Lower leg skin (tissue), 4 donors: ENCODE measurements at regions not wholly inside any gene's neighbourhood (a gene's known extent, or its start where the extent isn't known, plus 50 kb on each side); places are given as distances from the start of the nearest gene placed in this dataset.

Experiments used
- DNase-seq, 2 donors: peaks; one replicate each; pipeline ENCODE4 v3.0.0-alpha.2; 2019; ENCODE audit warnings: low spot score in 2 of 2
- H3K4me3 ChIP-seq: fragments of 200-600 bp; sonication (generic); 2 replicates; pipeline ENCODE4 v1.5.1; 2017; ENCODE audit warnings: mild to moderate bottlenecking, low read depth; ENCODE audit not compliant: poor library complexity, severe bottlenecking
- CTCF ChIP-seq, 3 donors: fragments of 450-650 bp; IDR thresholded peaks; one replicate each; pipeline ENCODE4 v1.5.1; 2016; ENCODE audit warnings: antibody characterized with exemption in 3 of 3, mild to moderate bottlenecking in 3 of 3, moderate library complexity in 2 of 3
- POLR2A ChIP-seq, 2 donors: fragments of 450-650 bp; IDR thresholded peaks; one replicate each; pipeline ENCODE4 v1.6.1; 2016 to 2017; ENCODE audit warnings: antibody characterized with exemption in 2 of 2, mild to moderate bottlenecking in 1 of 2, moderate library complexity in 1 of 2
- WGBS, 2 donors: methylation state at CpG; one replicate each; pipeline ENCODE4 v1.1.5; 2018; 5-methylcytosine and 5-hydroxymethylcytosine counted together
- intact Hi-C: fragments of 100-400 bp; cut with DNase I; formaldehyde crosslinking; loops from one replicate; pipeline ENCODE4 v1.15.0; 2023; ENCODE audit warnings: low total_unique reads

- intact Hi-C loops, result no loop called here
- DNase-seq, result no peak
- WGBS, 2 donors, result 83 to 94% methylated on average over 5 of the region's 5 CpGs
- no peak overlapping the region for H3K4me3 ChIP-seq
- TF ChIP-seq CTCF (IDR thresholded peaks at IDR 0.05) (no peak), POLR2A (IDR thresholded peaks at IDR 0.05) (no peak)
These were observed 83.8 kb downstream of the LUZP4 start for GRCh38 chrX:115373308-115373707.

- 59 to 81% methylated on average over 1 of the region's 1 CpG for WGBS, 2 donors
- no peak for TF ChIP-seq POLR2A (IDR thresholded peaks at IDR 0.05)
- no peak for TF ChIP-seq CTCF (IDR thresholded peaks at IDR 0.05)
- intact Hi-C loops, result no loop called here
- no peak for DNase-seq
- no peak overlapping the region for H3K4me3 ChIP-seq
These were observed 89.0 kb downstream of the LUZP4 start for GRCh38 chrX:115378471-115378870.

GRCh38 chrX:115387327-115387726 lies 97.8 kb downstream of the LUZP4 start:
- TF ChIP-seq POLR2A (IDR thresholded peaks at IDR 0.05) (no peak), CTCF (IDR thresholded peaks at IDR 0.05) (no peak)
- 84 to 93% methylated on average over 2 of the region's 2 CpGs for WGBS, 2 donors
- no peak overlapping the region for H3K4me3 ChIP-seq
- intact Hi-C loops, result no loop called here
- no peak for DNase-seq

GRCh38 chrX:115388879-115389278 lies 99.4 kb downstream of the LUZP4 start:
- H3K4me3 ChIP-seq, result no peak overlapping the region
- intact Hi-C loops, result no loop called here
- TF ChIP-seq CTCF (IDR thresholded peaks at IDR 0.05) (no peak), POLR2A (IDR thresholded peaks at IDR 0.05) (no peak)
- 84 to 89% methylated on average over 4 of the region's 4 CpGs for WGBS, 2 donors
- no peak for DNase-seq

GRCh38 chrX:115390078-115390477 lies 100.6 kb downstream of the LUZP4 start:
- no peak overlapping the region for H3K4me3 ChIP-seq
- no peak for TF ChIP-seq CTCF (IDR thresholded peaks at IDR 0.05)
- TF ChIP-seq POLR2A (IDR thresholded peaks at IDR 0.05), result no peak
- WGBS, 2 donors, result 65 to 74% methylated on average over 3 of the region's 3 CpGs
- no peak for DNase-seq
- intact Hi-C loops, result no loop called here

GRCh38 chrX:115392031-115392430 lies 102.5 kb downstream of the LUZP4 start:
- intact Hi-C loops, result no loop called here
- H3K4me3 ChIP-seq, result no peak overlapping the region
- DNase-seq, result no peak
- TF ChIP-seq CTCF (IDR thresholded peaks at IDR 0.05), result no peak
- no peak for TF ChIP-seq POLR2A (IDR thresholded peaks at IDR 0.05)
- WGBS, 2 donors, result 72 to 77% methylated on average over 2 of the region's 2 CpGs
